Head of caudate nucleus (tissue), 42 donors: ENCODE measurements at regions not wholly inside any gene's neighbourhood (a gene's known extent, or its start where the extent isn't known, plus 50 kb on each side); places are given as distances from the start of the nearest gene placed in this dataset.
A peak's percentile ranks its signal among the peaks of the same experiment; 100 is the strongest.
"Not testable (repeated sequence)": the region's sequence is repeated elsewhere in the genome, so short reads cannot be mapped to it uniquely, and the experiment has no call there.

ENCODE experiments used
- DNase-seq, 42 donors: peaks; one replicate each; pipeline versions ENCODE4 v3.0.0 to v3.0.0-alpha.2; 2020 to 2021; ENCODE audit warnings: mixed read lengths in 7 of 42
- intact Hi-C: fragments of 100-400 bp; cut with DNase I; formaldehyde crosslinking; loops from one replicate; pipeline ENCODE4 v1.15.0; 2022

DNA sequence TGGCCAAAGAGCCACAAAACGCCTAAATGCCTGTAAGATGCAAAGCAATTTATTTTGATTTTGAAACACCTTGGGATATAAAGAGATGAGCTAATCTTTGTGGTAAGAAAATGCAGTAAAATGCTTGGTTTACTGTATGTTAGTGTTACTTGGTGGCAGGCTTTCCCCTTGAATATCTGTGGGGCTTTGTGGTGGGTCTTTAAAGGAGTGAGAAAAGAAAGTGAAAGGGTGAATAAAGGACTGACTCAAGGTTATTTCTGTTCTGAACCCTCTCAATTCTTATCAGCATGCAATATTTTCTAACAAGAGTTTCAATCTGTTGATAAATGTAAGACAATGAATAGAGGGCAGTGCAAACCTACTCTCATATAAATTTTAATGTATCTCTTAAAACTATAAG, 1555.9 kb upstream of the RAG2 start:
- intact Hi-C loops, result no loop called here
- no peak for DNase-seq

DNA sequence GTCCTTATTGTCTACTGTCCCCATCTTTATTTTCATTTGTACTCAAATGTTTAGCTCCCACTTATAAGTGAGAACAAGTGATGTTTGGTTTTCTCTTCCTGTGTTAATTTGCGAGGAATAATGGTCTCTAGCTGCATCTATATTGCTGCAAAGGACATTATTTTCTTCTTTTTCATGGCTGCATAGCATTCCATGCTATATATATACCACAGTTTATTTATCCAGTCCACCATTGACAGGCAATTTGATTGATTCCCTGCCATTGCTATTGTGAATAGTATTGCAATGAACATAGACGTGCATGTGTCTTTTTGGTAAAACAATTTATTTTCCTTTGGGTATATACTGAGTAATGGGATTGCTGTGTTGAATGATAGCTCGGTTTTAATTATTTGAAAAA, 1545.8 kb upstream of the RAG2 start:
- intact Hi-C loops, result no loop called here

DNA sequence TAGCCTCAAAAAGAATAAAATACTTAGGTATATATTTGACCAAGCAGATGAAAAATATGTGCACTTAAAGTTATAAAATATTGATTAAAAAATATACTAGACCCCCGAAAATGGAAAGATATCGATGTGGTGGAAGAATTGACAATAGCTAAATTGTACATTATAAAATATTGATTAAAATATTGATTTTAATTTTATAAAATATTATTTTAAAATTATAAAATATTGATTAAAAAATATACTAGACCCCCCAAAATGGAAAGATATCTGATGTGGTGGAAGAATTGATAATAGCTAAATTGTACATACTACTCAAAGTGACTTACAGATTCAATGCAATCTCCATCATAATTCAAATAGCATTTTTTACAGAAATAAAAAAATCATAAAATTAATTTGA, 1540.9 kb upstream of the RAG2 start:
- DNase-seq, result no peak
- intact Hi-C loops, result no loop called here

More for the DNA sequence above, 1545.8 kb upstream of the RAG2 start:
- no peak for DNase-seq

DNA sequence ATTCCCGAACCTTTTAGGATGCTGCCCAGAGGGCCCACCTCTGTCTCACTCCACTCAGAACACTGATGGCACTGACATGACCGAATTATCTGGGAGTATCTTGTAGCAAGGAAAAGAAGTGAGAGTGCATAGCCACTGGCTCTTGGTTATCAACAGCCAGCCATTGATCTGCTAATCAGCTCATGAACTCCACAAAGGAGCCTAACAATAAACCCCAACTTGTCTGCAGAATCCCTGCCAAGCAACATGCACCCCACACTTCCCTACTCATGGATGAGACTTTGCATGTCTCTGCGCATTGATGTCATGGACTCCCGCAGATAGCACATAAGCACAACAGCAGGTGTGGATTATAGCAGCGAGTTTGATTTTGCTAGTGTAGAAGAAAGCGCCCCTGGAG, 1538.9 kb upstream of the RAG2 start:
- intact Hi-C loops, result no loop called here
- DNase-seq, result no peak

DNA sequence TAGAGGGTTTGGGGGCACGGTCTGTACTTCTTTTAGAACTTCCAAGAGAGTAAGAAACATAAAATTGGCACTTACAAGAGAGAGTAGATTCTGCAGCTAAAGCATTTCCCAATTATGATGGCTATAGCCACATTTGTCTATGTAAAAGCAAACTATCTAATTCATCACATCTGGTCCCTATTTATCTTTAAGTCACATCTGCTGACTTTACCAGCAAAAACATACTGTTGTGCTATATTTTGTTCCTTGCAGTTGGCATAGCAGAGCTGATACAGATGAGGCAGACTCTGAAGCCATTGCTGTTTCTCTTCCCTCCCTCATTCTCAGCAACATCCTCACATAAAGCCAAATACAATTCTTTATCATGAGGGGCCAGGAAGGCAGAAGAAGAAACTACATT, 1533.5 kb upstream of the RAG2 start:
- intact Hi-C loops, result no loop called here
- no peak for DNase-seq

DNA sequence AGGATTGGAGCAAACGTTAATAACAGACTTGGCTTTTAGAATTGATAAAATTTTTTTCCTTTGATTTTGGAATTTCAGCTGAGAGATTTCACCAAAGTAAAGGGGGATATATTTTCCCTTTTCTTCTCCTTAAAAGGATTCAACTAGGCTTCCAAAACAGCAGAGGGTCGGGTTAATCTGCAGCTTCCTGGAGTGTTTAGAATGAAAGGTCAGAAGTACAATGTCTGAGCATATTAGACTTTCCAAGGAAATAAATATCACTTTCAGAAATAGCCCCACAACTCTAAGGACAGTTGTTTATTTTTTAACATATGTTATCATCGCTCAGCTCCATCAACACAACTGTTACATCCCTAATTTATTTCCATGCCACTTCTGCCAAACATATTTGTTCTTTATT, 1532.9 kb upstream of the RAG2 start:
- intact Hi-C loops, result no loop called here
- DNase-seq, result no peak

DNA sequence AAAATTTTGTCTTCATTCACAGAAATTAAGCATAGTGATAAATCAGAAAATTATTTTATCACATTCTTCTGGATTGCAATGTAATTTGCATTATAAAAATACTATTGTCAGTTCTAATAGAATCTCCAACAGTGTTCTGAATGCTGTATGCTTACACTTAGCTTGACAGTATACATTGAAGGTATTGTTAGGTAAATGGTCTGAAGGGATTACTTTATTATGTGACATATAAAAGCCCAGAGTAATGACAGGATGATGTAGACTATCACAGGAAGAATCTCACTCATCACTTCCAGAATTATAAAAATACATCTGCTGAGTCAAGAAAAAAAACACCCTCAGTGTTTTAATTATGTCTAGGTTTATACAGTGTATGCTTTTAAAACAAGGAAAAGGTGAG, 1532.5 kb upstream of the RAG2 start:
- intact Hi-C loops, result no loop called here
- DNase-seq, result no peak

DNA sequence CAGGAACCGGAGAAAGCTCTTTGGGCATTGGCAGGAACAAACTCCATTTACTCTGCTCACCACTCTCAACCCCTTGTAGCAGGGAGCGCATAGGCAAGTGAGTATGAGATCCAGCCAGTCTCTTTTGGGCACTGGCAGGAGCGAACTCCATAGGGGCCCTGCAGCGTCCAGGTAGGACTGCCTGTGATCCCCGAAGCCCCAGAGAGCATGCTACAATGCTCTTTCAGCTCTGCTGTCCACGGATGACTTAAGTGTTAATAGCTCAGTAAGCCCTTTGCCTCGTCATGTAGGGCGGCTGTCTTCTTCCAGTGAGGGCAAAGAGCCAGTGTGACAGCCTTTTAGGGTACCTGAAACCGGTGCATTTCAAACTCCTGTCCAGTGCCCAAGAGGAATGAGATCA, 1525.6 kb upstream of the RAG2 start:
- no peak for DNase-seq
- intact Hi-C loops, result no loop called here

DNA sequence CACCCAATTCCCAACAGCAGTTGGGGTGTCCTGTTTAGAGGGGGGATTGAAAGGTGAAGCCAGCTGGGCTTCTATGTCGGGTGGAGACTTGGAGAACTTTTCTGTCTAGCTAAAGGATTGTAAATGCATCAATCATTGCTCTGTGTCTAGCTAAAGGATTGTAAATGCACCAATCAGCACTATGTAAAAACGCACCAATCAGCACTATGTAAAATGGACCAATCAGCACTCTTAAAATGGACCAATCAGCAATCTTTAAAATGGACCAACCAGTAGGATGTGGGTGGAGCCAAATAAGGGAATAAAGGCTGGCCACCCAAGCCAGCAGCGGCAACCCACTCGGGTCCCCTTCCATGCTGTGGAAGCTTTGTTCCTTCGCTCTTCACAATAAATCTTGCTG, 1518.6 kb upstream of the RAG2 start:
- intact Hi-C loops, DNase-seq: not testable (repeated sequence)

DNA sequence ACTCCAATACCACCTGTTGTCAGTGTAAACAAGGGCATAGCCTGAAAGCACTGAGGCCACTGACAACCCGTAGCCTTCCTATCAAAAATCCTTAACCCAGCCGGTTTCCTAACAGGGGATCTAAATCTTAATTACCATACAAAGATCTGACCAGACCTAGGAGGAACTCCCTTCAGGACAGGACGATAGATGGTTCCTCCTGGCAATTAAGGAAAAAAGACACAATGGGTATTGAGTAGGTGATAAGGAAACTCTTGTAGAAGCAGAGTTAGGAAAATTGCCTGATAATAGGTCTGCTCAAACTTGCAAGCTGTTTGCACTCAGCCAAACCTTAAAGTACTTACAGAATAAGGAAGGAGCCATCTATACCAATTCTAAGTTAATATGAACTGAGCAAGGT, 1517.3 kb upstream of the RAG2 start:
- DNase-seq, intact Hi-C loops: not testable (repeated sequence)

DNA sequence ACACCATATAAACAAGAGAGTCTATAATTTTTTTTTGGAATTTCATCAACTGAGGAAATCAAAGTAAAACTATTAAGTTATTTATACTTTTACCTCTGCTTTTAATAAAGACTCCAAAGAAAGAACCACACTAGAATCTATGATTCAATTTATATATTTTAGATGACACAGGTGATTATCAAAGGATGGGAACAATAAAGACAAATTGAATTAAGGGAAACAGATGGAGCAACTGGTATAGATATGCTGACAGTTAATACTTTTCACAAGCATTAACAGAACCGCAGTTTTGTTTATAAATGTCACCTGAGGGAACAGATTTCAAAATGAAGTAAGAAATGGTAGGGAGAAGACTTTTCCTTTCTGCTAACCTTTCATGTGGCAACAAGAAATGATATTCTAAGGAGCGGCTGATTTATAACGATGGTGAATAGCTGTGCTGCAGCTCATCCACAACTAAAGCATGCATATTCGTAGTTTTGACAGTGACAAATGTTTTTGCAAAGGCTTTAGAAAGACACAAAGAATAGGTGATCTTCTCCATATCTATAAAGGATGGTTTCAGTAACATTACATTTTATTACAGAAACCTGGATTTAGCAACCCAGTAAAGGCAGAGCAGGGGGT, 1502.9 kb upstream of the RAG2 start:
- intact Hi-C loops, result no loop called here
- no peak for DNase-seq

DNA sequence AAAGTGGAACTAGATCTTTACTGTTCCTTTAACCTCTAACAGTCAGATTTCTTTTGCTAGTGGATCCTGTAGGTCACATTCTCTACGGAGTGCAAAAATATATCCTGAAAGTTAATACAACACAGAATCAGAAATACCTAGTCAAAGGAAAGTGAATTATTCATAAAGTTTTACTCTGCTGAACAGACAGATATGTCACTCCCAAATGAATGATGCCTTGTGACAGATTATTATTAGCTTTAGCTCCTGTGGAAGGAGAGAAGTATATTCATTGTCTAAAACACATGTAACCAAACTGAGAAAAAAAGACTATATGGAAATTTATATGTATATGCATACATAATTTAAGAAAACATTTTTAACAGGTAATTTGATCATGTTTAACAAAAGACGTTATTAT, 1497.2 kb upstream of the RAG2 start:
- intact Hi-C loops, result no loop called here
- DNase-seq, result no peak

DNA sequence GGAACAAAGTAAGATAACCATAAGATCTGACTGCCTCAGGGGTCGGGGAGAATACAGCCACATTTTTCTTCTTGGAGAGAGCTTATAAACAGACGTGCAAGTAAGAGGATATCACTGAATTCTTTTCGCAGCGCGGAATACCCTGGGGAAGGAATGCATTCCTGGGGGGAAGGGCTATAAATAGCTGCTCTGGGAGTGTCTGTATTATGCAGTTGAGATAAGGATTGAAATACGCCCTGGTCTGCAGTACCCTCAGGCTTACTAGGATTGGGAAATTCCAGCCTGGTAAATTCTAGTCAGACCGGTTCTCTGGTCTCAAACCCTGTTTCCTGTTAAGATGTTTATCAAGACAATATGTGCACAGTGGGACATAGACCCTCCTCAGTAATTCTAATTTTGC, 1491.7 kb upstream of the RAG2 start:
- intact Hi-C loops, result no loop called here
- no peak for DNase-seq

DNA sequence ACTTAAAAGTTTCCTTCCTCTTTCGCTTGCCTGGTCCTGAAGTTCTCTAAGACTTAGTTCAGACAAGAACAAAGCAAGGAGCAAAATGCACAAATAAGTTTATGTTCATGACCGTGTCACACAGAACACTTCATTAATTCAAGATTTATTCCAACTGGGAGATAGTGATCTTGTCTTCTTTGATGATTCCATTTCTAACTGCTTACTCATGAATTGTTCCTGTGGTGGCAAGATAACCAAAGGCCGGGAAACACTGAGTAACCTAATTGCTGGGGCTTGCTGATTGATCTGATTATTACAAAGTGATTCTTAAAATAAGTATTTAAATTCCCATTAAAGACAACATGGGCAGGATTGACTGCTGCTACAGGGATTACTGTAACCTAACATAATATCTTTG, 1462.9 kb upstream of the RAG2 start:
- no peak for DNase-seq
- intact Hi-C loops, result no loop called here

DNA sequence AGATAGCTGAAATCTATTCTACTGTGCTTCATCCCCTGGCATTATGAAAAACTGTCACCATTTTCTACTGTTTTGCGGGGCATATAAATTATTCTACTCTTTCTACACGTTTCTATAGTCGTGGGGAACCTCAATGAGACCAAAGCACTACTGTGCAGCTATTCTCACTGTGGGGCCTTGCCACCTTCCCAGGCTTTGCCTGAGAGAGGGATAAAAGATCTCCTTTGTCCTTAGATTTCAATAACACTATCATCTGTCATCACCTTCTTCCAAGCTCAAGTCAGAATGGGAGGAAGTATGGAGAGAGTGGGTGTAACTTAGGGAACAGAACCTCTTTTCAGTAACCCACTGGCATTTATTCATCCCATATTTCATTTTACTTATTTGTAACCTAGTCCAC, 1462.1 kb upstream of the RAG2 start:
- DNase-seq, result no peak
- intact Hi-C loops, result no loop called here

DNA sequence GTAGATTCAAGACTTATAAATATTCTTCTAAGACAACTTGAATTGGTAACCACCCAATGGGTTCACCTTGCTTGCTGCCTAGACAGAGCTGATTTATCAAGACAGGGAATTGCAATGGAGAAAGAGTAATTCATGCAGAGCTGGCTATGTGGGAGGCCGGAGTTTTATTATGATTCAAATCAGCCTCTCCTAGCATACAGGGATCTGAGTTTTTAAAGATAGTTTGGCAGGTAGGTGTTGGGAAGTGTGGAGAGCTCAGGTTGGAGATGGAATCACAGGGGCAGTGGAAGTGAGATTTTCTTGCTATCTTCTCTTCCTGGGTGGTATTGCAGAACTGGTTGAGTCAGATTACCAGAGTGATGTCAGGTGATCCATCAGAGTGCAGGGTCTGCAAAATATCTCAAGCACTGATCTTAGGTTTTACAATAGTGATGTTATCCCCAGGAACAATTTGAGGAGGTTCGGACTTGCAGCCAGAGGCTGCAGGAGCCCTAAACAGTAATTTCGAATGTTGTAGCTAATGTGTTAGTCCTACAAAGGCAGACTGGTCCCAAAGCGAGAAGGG, 1448.6 kb upstream of the RAG2 start:
- peak in 3 of 42 donors; percentile 10 to 44 (median 20) for DNase-seq
- intact Hi-C loops, result no loop called here

DNA sequence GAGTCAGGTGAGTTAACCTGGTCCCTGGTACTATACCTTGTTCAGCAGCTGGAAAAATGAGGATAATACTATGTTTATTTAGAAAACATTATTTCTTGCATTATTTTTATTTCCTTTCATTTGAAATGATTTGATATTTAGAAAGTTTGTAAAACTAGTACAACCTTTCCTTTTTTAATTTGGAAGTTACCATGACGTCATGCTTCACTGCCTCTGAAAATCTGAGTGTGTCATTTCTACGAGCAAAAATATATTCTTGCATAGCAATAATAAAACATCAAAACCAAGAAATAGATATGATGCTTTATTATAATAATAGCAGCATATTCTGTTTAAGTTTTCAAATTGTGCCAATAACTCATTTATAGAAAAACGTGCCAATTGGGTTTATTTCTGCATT, 1445.0 kb upstream of the RAG2 start:
- intact Hi-C loops, result no loop called here

DNA sequence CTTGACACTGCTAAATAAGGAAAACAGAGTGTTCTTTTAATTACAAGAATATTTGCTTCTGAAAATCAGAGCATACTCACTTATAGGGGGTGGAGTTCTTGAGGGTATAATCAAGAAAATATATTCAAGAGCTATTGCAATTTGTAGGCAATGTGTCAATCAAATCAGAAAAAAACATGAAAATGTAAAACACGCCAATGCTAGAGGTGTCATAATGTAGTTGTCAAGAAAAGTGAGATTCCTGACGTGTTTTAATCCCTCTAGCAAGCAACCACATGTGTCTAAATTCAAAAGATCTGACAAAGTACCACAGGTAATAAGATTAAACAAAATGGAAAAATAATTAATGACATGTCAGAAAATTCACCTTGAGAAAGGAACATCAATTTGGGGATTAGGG, 1440.7 kb upstream of the RAG2 start:
- DNase-seq, result no peak
- intact Hi-C loops, result no loop called here

More for the DNA sequence above, 1445.0 kb upstream of the RAG2 start:
- no peak for DNase-seq

DNA sequence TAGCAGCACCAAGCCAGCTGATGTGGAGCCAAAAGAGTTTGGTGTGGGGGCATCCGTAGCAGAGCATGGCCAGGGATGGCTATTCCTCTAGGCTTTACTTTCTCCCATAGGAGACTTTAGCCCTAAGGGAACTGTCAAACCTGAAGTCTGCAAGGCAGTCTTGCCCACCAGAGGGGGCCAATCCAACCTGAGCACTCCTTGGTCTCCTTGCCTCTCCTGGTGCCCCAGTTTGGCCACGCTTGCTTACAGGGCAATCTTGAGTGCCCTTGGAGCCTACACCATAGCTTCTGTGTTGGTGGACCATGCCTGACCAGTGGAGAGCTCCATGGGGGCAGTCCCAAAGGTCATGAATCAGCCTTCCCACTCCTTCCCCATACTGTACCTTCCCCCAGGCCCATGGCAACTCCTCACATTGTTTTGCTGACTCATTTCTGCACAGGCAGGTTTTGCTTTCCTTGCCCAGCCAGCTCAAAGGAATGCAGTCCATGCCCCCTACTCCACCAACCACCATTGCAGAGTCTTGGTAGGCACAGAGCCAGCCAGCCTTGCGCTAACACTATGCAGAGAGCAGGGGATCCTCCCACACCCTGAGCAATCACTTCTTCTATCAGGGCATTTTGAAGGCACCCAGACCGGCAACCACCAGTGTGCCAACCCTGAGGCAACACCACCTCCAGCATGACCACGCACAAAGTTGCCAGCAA, 1421.2 kb upstream of the RAG2 start:
- intact Hi-C loops, result no loop called here
- no peak for DNase-seq

DNA sequence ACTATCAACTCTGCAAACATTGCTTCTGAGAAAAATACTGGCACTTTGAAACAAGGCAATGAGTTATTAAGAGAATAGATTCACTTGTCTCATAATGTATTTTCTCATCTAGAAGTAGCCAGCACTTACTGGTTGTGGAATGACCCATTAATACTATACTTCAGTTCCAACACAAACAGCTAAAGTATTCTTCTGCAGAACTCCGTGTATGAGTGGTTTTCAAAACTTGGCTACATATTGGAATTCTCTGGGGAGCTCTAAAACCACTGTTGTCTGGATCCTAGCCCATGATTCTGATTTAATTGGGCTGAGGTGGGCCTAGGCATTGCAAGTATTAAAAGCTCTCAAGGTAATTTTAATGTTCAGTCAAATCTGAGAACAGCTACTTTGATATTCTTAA, 1416.4 kb upstream of the RAG2 start:
- no peak for DNase-seq
- intact Hi-C loops, result no loop called here

DNA sequence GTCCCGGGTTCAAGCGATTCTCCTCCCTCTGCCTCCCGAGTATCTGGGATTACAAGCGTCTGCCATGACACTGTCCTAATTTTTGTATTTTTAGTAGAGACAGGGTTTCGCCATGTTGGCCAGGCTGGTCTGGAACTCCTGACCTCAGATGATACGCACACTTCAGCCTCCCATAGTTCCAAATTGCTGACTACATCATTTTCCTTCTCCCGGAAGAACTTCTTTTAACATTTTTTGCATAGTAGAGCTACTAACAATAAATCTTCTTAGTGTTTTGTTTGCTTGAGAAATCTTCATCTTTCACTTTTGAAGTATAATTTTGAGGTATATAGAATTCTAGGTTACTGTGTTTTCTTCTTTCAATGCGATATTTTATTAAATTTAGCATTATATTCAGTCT, 1415.1 kb upstream of the RAG2 start:
- intact Hi-C loops, result no loop called here
- no peak for DNase-seq
